ENCODE measurements at regions not wholly inside any gene's neighbourhood (a gene's known extent, or its start where the extent isn't known, plus 50 kb on each side); places are given as distances from the start of the nearest gene placed in this dataset.
A peak's percentile ranks its signal among the peaks of the same experiment; 100 is the strongest.
"Not testable (repeated sequence)": the region's sequence is repeated elsewhere in the genome, so short reads cannot be mapped to it uniquely, and the experiment has no call there.

- no peak for DNase-seq
Measured at GRCh38 chr10:30728766-30729165, 99.2 kb upstream of the LYZL2 start.

GRCh38 chr10:30728127-30728526 lies 98.6 kb upstream of the LYZL2 start:
- no peak for DNase-seq

- no peak for DNase-seq
Measured at GRCh38 chr10:30727524-30727923, 98.0 kb upstream of the LYZL2 start.

- peak; percentile 66 for DNase-seq
Measured at GRCh38 chr10:30726783-30727414, 97.3 kb upstream of the LYZL2 start.

- DNase-seq: no peak
Measured at GRCh38 chr10:30725661-30726060, 96.1 kb upstream of the LYZL2 start.

- DNase-seq: no peak
Measured at GRCh38 chr10:30724296-30724695, 94.7 kb upstream of the LYZL2 start.

GRCh38 chr10:30722956-30723620 lies 93.5 kb upstream of the LYZL2 start:
- no peak for DNase-seq

GRCh38 chr10:30719832-30720231 lies 90.3 kb upstream of the LYZL2 start:
- DNase-seq: no peak

GRCh38 chr10:30709700-30710358 lies 80.3 kb upstream of the LYZL2 start:
- no peak for DNase-seq

GRCh38 chr10:30709229-30709628 lies 79.7 kb upstream of the LYZL2 start:
- no peak for DNase-seq

- no peak for DNase-seq
Measured at GRCh38 chr10:30708234-30708633, 78.7 kb upstream of the LYZL2 start.

- not testable (repeated sequence) for DNase-seq
Measured at GRCh38 chr10:30706189-30706588, 76.6 kb upstream of the LYZL2 start.

- no peak for DNase-seq
Measured at GRCh38 chr10:30705625-30706149, 76.1 kb upstream of the LYZL2 start.

- DNase-seq: no peak
Measured at GRCh38 chr10:30705101-30705624, 75.6 kb upstream of the LYZL2 start.

GRCh38 chr10:30704601-30705100 lies 75.1 kb upstream of the LYZL2 start:
- not testable (repeated sequence) for DNase-seq

- no peak for DNase-seq
Measured at GRCh38 chr10:30704026-30704600, 74.6 kb upstream of the LYZL2 start.

- DNase-seq: not testable (repeated sequence)
Measured at GRCh38 chr10:30703446-30703845, 73.9 kb upstream of the LYZL2 start.

GRCh38 chr10:30702860-30703259 lies 73.3 kb upstream of the LYZL2 start:
- no peak for DNase-seq

- peak; percentile 71 for DNase-seq
Measured at GRCh38 chr10:30701451-30702173, 72.1 kb upstream of the LYZL2 start.

GRCh38 chr10:30697806-30698205 lies 68.3 kb upstream of the LYZL2 start:
- no peak for DNase-seq

- DNase-seq: not testable (repeated sequence)
Measured at GRCh38 chr10:30697221-30697620, 67.7 kb upstream of the LYZL2 start.

GRCh38 chr10:30696416-30697185 lies 67.0 kb upstream of the LYZL2 start:
- not testable (repeated sequence) for DNase-seq

All from fibroblast of skin of right biceps (primary cell).